ENCODE measurements at regions not wholly inside any gene's neighbourhood (a gene's known extent, or its start where the extent isn't known, plus 50 kb on each side); places are given as distances from the start of the nearest gene placed in this dataset.

- DNase-seq (ENCODE audit: low read depth): peak; percentile 12
- in situ Hi-C loops (cut with HindIII; ENCODE audit: low sequenced_read_pairs): no loop called here
- H3K4me3 ChIP-seq (ENCODE audit: low read depth, low read length): no peak overlapping the region
- TF ChIP-seq, protein P1, sequence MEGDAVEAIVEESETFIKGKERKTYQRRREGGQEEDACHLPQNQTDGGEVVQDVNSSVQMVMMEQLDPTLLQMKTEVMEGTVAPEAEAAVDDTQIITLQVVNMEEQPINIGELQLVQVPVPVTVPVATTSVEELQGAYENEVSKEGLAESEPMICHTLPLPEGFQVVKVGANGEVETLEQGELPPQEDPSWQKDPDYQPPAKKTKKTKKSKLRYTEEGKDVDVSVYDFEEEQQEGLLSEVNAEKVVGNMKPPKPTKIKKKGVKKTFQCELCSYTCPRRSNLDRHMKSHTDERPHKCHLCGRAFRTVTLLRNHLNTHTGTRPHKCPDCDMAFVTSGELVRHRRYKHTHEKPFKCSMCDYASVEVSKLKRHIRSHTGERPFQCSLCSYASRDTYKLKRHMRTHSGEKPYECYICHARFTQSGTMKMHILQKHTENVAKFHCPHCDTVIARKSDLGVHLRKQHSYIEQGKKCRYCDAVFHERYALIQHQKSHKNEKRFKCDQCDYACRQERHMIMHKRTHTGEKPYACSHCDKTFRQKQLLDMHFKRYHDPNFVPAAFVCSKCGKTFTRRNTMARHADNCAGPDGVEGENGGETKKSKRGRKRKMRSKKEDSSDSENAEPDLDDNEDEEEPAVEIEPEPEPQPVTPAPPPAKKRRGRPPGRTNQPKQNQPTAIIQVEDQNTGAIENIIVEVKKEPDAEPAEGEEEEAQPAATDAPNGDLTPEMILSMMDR (IDR thresholded peaks at IDR 0.05; ENCODE audit: low read depth, low read length, missing control alignments): no peak
These were observed 671.6 kb upstream of the ZP4 start for GRCh38 chr1:238562341-238562740.

DNA sequence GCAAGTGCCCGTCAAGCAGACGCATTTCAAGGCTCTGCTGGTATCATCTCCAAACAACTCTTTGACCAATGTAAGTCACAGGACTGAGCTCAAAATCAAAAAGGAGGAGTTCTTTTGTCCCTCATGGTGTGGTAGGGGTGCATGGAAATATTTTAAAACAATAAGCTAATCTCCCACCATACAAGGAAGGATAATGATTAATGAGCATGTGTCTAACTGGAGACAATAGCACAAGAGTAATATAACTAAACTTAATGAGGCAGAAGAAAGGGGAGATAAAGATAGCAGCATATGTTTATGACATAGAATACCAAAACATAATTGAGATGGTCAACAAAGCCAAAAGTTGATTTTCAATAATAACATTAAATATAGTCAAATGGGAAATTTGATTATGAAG, 668.0 kb upstream of the ZP4 start:
- DNase-seq (ENCODE audit: low read depth): no peak
- in situ Hi-C loops (cut with HindIII; ENCODE audit: low sequenced_read_pairs): no loop called here
- TF ChIP-seq, protein P1 (IDR thresholded peaks at IDR 0.05; ENCODE audit: low read depth, low read length, missing control alignments): no peak
- H3K4me3 ChIP-seq (ENCODE audit: low read depth, low read length): no peak overlapping the region

DNA sequence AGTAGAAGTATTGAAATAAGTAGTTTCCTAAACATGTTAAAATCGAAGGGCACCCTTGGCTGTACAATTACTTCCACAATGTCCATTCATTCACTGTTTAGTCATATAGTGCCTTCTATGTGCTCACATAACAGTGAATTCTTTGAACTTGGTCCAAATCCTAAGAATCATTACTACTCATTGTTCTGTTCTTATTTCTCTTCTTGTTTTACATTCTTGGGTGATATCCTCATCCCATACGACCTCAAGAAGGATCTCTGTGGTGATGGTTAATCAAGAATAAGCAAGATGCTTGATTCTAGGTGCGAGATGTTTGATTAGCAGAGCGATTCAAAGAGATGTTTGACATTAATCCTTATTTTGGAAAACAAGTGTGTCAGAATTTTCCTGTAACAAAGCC, 667.4 kb upstream of the ZP4 start:
- peak; percentile 89 for DNase-seq (ENCODE audit: low read depth)
- no peak overlapping the region for H3K4me3 ChIP-seq (ENCODE audit: low read depth, low read length)
- in situ Hi-C loops (cut with HindIII; ENCODE audit: low sequenced_read_pairs): no loop called here
- TF ChIP-seq, protein P1 (IDR thresholded peaks at IDR 0.05; ENCODE audit: low read depth, low read length, missing control alignments): no peak

DNA sequence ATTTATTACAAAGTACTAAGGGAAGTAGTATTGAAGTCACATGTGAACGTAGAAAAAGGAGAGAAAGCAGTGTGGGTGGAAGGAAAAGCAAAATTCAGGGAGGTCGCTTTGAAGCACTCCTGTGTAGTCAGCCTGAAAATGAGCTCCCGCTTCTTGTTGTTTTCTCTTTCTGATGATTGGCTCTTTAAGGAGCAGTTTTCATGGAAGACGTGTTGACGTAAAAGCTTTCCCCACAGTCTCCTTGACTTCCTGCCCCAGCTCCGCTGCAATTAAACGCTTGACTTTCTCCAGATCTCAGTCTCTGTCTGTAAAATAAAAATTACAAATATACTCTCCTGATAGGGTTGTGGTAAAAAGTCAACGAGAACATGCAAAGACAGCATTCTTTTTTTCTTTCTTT, 661.5 kb upstream of the ZP4 start:
- DNase-seq (ENCODE audit: low read depth): no peak
- in situ Hi-C loops (cut with HindIII; ENCODE audit: low sequenced_read_pairs): no loop called here
- TF ChIP-seq, protein P1 (IDR thresholded peaks at IDR 0.05; ENCODE audit: low read depth, low read length, missing control alignments): no peak
- no peak overlapping the region for H3K4me3 ChIP-seq (ENCODE audit: low read depth, low read length)

- TF ChIP-seq, protein P1 (IDR thresholded peaks at IDR 0.05; ENCODE audit: low read depth, low read length, missing control alignments): no peak
- in situ Hi-C loops (cut with HindIII; ENCODE audit: low sequenced_read_pairs): no loop called here
- no peak for DNase-seq (ENCODE audit: low read depth)
- no peak overlapping the region for H3K4me3 ChIP-seq (ENCODE audit: low read depth, low read length)
These were observed 658.4 kb upstream of the ZP4 start for GRCh38 chr1:238549137-238549536.

- in situ Hi-C loops (cut with HindIII; ENCODE audit: low sequenced_read_pairs): no loop called here
- no peak for DNase-seq (ENCODE audit: low read depth)
- H3K4me3 ChIP-seq (ENCODE audit: low read depth, low read length): no peak overlapping the region
- TF ChIP-seq, protein P1 (IDR thresholded peaks at IDR 0.05; ENCODE audit: low read depth, low read length, missing control alignments): no peak
These were observed 655.4 kb upstream of the ZP4 start for GRCh38 chr1:238546118-238546517.

DNA sequence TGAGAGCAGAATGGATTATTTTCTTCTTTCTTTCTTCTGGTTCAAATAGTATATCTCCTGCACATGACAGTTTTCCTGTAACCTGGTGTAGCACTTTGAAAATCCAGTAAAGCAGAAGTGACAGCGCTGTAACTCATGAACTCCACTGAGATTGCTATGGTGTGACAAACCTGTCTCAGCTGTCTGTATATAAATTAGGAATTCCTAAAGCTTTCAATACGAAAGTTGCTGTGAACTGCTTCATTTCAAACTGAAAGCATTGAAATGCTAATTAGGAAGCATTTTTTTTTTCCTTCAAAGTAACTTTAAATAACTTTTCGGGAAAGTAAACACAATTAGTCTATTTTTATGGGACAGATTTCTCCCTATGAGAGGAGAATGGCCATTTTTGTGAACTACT, 646.9 kb upstream of the ZP4 start:
- in situ Hi-C loops (cut with HindIII; ENCODE audit: low sequenced_read_pairs): no loop called here
- DNase-seq (ENCODE audit: low read depth): no peak
- H3K4me3 ChIP-seq (ENCODE audit: low read depth, low read length): no peak overlapping the region
- TF ChIP-seq, protein P1 (IDR thresholded peaks at IDR 0.05; ENCODE audit: low read depth, low read length, missing control alignments): no peak
